Right forelimb (tissue), 1 donor: ENCODE measurements at regions not wholly inside any gene's neighbourhood (a gene's known extent, or its start where the extent isn't known, plus 50 kb on each side); places are given as distances from the start of the nearest gene placed in this dataset.

Source experiments
- DNase-seq: peaks from one replicate; pipeline ENCODE4 v3.0.0-alpha.2; 2018

DNA sequence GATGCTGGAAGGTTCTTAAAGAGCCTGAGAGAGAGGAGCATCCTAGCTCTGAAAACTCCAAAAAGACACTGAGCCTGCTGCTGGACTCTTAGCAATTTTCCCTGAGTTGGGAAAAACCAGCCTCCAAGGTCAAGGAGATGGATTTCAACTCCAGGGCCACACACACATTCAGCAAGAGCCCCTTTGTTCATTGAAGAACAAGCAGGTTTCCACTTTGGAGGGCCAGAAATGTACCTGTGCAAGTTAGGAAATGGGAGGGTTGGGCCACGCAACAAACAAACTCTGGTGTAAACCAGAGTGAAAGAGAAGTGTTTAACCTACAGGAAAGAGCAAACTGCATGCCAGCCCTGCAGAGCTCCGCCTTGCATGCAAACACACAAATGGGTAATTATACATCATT is 264.8 kb upstream of the RPL38 start:
- no peak for DNase-seq

GRCh38 chr17:73939806-73940205 is 263.7 kb upstream of the RPL38 start:
- DNase-seq = no peak

- DNase-seq = no peak
These were observed 263.0 kb upstream of the RPL38 start for GRCh38 chr17:73940511-73940910.

DNA sequence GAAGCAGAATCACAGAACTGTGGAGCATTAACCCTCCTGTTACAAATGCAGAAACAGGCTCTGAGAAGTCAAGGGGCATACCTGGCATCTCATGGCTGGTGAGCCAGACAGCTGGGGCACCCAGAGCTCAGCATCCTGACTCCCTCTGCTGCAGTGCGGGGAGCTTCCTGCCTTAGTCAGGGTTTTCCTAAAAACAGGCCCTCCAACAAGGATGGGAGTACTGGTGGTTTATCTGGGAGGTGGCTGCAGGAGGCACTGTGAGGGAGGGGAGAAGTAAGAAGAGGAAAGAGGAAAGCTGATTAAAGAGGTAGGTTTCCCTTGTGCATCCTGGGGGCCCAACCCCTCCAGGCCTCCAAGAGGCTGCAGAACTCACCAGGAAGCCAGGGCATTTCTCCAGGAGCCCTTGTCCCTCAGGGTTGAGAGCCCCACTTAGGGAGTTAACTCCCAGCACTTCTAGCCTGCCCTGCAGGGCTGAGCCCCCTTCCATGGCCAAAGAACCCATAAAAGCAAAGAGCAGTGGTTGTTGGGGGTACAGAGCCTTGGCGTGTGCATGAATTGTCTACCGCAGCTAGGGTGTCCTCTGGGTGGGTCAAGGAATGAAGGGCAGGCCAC is 261.5 kb upstream of the RPL38 start:
- no peak for DNase-seq

DNA sequence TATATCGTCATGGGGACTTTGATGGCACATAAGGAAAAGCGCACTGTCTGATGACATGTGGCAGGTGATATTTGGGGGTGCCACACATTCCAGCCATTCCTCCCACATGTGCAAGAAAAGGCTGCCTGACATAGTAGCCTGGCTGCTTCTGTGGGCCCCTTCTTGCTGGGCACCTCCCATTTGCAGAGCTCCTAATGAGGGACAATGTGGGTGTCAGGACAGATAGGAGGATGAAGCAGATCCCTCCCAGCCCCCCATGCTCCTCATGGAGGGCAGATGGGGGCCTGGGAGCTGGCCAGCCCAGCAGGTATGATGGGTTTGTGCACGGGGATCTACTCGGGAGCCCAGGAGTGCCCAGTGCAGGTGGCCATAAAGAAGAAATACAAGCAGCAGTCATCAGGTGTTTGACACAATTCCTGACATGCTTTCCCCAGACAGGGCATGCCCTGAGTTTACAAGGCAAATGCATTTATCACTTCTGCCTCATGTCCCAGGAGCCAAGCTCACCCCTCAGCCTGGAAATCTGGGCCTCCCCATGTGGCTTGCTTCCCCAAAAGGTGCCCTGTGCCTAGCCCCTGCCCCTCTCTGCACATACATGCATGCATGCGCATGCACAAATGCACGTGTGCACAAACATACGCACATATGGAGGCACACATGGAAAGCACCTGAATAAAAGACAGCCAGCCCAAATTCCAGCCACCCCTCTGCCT is 260.6 kb upstream of the RPL38 start:
- no peak for DNase-seq

DNA sequence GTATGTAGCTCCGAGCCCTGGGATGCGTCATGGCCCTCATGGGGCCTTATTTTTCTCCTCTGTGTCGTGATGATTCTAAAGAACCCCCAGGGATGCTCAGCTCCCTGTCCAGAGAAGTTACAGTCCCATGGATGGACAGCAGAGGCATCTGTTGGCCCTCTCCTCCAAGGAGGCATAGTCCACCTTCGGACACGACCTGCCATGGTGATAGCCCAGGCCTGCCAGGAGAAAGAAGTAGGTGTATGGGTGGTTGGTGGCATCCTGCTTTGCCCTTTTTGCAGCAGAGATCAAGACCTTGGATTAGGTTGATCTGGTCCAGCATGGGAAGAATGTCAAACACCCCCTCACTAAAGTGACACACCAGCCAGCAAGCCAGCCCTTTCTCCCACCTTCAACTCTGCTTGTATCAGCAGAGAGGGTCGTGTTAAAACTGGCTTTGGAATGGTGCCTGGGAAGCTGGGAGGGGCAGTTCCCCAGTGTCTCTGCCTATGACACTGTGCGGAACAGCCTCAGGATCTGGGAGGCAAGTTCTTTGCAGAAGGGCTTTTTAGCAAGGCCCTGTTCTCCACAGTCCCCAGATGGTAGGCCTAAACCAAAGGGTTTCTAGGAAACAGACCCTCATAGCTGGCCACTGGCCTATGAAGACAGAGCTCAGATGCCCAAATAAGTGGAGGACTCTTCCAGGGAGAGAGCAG is 259.9 kb upstream of the RPL38 start:
- DNase-seq = no peak

GRCh38 chr17:73944366-73944765 is 259.1 kb upstream of the RPL38 start:
- DNase-seq = no peak

DNA sequence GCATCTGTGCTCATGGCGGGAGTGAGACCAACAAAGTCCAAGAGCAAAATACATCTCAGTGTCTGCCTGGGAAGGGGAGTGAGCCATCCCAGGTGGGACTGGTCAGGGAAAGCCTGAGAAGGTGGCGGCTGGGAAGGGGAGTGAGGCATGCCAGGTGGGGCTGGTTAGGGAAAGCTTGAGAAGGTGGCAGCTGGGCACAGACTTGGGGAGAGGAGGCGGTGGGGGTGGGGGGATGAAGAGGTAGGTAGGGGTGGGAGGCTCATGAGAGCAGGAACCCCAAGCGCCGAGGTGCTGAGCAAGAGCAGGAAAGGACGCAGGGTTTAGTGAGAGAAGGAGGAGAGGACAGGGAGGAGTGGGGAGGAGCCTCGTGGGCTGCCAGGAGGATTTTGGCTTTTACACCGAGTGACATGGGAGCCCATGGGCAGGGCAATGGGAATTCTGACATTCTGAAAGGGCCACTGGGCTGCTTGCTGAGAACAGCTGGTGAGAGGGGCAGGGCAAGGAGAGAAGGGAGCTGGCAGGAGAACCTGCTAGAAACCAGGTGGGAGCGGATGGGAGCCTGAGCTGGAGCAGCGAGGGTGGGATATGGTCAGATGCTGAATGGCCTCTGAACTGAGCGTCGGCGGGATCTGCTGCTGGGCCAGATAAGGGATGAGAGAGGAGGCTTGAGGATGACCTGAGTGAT is 256.1 kb upstream of the RPL38 start:
- DNase-seq = no peak

DNA sequence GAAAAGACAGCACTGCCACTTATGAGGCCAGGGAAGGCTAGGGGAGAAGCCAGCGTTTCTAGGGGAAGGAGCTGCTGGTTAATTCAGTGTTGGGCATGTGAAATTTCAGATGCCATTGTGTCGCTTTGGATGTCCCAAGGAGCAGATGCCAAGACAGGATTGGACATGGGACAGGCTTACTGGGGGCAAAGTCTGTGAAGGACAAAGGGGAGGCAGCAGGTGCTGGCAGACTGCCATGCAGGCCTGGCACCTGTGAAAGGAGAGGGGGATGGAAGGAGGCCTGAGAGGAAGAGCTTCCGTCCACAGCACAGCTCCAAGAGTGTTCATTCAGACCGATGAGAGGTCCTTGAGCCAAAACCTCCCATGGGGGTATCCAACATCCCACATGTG is 255.5 kb upstream of the RPL38 start:
- no peak for DNase-seq

DNA sequence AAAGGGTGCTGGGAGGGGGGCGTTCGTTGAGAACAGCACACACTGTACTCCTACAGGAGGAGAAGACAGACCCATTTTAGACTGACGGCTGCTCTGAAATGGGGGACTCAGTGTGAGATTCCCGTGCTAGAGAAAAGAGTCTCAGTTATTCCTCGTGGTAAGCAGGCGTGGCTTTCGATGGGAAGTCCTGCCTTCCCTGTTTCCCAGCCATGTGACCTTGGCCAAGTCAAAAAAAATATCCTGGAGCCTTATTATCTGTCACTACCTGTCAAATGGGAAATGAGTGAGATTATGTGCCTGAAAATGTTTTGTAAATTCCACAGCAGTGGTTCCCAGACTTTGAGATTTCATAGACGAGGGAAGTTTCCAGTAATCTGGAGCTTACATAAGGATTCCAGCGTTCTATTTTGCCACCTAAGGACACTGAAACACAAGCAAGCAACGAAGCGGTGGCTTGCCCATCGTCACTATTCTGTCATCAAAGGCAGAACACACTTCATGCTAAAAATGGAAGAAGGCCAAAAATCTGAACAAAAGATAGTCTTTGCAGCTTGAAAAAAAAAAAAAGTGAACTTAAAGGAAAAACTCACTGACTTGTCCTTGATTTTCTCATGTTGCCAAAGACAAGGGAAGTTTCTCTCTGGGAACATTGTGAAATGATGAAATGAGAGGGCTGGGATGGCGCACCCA is 253.4 kb upstream of the RPL38 start:
- no peak for DNase-seq

DNA sequence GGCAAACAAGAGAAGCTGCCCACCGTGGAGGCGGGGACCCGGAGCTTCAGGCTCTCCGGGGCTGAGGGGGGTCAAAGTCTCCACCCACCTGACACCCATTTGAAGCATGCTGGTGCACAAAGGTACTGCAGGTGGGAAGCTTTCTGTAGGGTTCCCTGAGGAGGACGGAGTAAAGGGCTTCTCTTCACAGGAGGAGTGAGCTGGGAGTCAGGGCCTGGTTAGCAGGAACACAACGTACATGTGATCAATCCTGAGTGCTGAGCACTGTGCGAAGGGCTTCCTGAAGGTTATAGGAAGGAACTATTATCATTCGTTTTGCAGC is 252.9 kb upstream of the RPL38 start:
- DNase-seq = no peak

DNA sequence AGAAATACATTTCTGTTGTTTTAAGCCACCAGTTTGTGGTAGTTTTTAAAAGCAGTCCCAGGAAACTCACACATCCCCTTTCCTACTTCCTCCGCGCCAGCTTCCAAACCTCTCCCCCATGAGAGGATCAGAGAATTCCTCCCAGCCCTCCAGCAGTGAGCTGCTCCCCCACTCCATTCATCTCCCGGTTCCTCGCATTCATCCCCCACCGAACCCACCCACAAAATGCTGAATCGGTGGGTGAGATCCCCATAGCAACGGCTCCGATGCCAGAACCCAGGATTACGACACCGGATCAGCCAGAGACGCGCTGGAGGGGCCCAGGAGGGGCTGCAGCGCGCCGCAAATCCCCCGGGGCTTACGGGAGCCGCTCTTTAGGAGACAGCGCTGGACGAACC is 251.4 kb upstream of the RPL38 start:
- peak; percentile 65 for DNase-seq

DNA sequence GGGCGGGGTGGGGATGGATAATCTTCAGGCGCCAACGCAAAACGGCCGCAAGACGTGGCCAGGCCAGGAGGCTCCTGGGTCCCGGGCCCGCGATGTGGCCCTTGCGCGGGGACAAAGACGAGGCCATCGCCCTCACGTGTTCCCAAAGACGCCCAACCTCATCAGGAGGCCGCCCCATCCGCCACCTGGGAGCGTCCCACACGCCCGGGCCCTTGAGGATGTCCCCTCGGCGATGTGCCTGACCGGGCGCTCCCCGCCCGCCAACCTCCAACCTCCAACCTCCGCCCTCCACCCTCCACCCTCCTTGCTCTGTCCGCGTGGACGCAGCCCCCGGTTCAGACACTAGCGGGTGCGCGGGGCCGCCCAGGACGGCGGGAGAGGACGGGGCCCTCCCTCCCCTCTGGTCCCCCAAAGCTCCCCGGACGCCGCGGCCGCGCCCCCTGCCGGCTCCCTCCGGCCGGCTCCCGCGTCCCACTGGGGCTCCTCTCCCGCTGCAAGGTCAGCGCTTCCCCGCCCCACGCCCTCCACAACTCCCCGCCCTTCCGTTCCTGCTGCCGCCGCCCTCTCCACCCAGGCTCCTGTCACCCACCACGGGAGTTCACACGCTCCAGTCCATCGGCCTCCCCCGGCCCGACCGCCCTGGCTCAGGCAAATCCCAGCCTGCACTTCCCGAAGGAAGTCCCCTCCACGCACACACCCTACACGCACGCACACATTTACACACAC is 250.8 kb upstream of the RPL38 start:
- DNase-seq = peak; percentile 54

- DNase-seq = no peak
These were observed 250.1 kb upstream of the RPL38 start for GRCh38 chr17:73953206-73954033.

- no peak for DNase-seq
These were observed 248.5 kb upstream of the RPL38 start for GRCh38 chr17:73954951-73955350.

DNA sequence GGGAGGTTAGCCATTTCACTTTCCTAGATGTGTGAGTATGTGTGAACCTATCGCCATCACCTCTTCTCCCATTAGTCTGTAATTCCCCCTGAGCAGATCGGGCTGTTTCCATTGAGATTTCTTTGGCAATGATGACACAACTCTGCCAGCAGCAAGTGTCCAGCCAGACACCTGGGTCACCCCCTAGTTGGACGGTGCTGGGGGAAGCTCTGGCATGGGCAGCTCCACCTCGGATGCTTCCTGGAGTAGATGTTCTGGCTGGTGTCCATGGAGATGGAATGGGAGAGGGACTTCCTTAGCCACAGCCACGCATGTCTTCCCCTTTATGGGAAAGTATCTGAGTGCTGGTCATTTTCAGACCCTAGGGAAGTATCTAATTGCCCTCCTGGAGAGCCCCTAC is 247.9 kb upstream of the RPL38 start:
- DNase-seq = no peak

- DNase-seq = no peak
These were observed 247.3 kb upstream of the RPL38 start for GRCh38 chr17:73956169-73956568.

DNA sequence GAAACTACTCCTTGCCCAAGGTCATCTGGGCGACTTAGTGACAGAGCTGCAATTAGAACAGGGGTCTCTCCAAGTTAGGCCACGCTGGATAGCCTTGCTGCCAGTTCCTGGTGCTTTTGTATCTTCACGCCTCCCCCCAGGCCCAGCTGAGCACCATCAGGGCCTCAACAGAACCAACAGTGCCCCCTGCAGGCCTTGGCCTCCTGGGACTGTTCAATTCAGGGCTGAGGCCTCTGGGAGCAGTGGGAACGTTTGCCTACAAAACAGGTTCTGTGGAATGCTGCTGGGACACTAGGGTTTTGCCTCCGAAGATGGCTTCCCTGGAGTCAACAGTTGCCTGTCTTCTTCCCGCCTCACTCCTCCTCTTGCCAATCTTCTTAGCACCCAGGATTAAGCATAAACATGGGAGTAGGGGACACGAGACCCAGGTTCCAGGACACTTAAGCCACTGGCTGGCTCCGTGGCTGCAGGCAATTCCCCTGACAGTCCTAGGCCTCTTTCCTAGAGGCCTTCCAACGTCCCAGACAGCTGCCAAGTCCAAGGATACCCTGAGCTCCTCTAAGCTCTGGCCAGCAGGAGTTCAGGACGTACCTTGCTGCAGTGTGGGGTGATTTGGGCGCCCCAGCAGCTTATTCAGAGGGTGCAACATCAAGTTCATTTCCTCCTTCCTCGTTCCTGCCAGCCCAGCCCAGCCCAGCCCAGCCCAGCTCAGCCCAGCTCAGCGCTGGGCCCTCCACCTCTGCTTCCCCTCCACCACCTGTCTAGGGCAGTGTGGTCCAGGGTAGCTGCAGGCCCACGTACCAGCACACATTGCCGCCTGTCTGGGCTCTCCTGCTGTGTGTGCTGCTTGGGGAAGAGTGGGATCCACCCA is 246.6 kb upstream of the RPL38 start:
- DNase-seq = peak; percentile 45

- DNase-seq = no peak
These were observed 245.9 kb upstream of the RPL38 start for GRCh38 chr17:73957564-73957963.

GRCh38 chr17:73958453-73958852 is 245.0 kb upstream of the RPL38 start:
- no peak for DNase-seq

GRCh38 chr17:73960469-73960868 is 243.0 kb upstream of the RPL38 start:
- DNase-seq = no peak
